ENCODE measurements at regions not wholly inside any gene's neighbourhood (a gene's known extent, or its start where the extent isn't known, plus 50 kb on each side); places are given as distances from the start of the nearest gene placed in this dataset.

GRCh38 chr13:100881291-100881864, 206.8 kb upstream of the TMTC4 start:
- H3K4me1 ChIP-seq (ENCODE audit: insufficient read depth, low read length) = no peaks in the 10 kb centered on the region
- ChIA-PET POLR2A (no interaction called here), CTCF (ENCODE audit: low intra/inter-chr PET ratio, low total read pairs) (no interaction called here)
- no peaks in the 10 kb centered on the region for H4K20me1 ChIP-seq (ENCODE audit: insufficient read depth, low read length)
- DNase-seq (ENCODE audit: low spot score) (no peak), ATAC-seq (no peak), FAIRE-seq (no peak)
- no peak overlapping the region for H3K4me2 ChIP-seq (ENCODE audit: low read depth, low read length)
- H3K9ac ChIP-seq (ENCODE audit: insufficient read depth, low read depth, low read length) = no peak overlapping the region
- no peaks in the 10 kb centered on the region for H3K36me3 ChIP-seq (replicated peaks in 1 of 2; ENCODE audit: control insufficient read depth in 1 of 2, insufficient read depth in 2 of 2, low read length in 2 of 2)
- WGBS (ENCODE audit: low lambda C conversion rate) = 51% methylated on average over 7 of the region's 7 CpGs
- H3K27ac ChIP-seq (ENCODE audit: extremely low read length, insufficient read depth, low read length) = no peak overlapping the region
- intact Hi-C loops (cut with micrococcal nuclease; ENCODE audit: unreplicated experiment) (no loop called here), in situ Hi-C loops (cut with HindIII; ENCODE audit: extremely low pct_ligation_motif_present, low pct_unique_long_range_greater_than_20kb) (no loop called here)
- H3K27me3 ChIP-seq (ENCODE audit: control insufficient read depth in 1 of 2, insufficient read depth in 2 of 2, low read length in 2 of 2) = no peaks in the 10 kb centered on the region; a peak in 1 of 5 replicates
- TF ChIP-seq PRPF4 (IDR thresholded peaks at IDR 0.05; ENCODE audit: low read depth, low read length, poor library complexity, severe bottlenecking) = no peak
- peak; percentile 65 for TF ChIP-seq CEBPB (IDR thresholded peaks at IDR 0.05; ENCODE audit: borderline replicate concordance, low read depth, low read length)
- H3K4me3 ChIP-seq (replicated peaks in 1 of 3; ENCODE audit: insufficient read depth in 1 of 3, low read depth in 2 of 3, low read length in 3 of 3) = no peak overlapping the region
- no peaks in the 10 kb centered on the region for H3K79me2 ChIP-seq (ENCODE audit: insufficient read depth, low read length)
- H2AFZ ChIP-seq (ENCODE audit: low read length) = no peak overlapping the region
- BruUV-seq (replicated peaks) = no TSS peak
- H3K9me3 ChIP-seq (ENCODE audit: low read length) = peaks cover 3% of the 10 kb centered on the region; the same call in 1 of the 2 replicates

- no peak for FAIRE-seq
- peaks cover 6% of the 10 kb centered on the region; the same call in 1 of the 2 replicates for H3K9me3 ChIP-seq (ENCODE audit: low read length)
- H3K9ac ChIP-seq (ENCODE audit: insufficient read depth, low read depth, low read length) = no peak overlapping the region
- TF ChIP-seq ZNF737 (CRISPR knock-in tag; IDR thresholded peaks at IDR 0.05; ENCODE audit: borderline replicate concordance) = no peak
- TF ChIP-seq GABPB1 (CRISPR knock-in tag; IDR thresholded peaks at IDR 0.05) = no peak
- TF ChIP-seq CREB1 (IDR thresholded peaks at IDR 0.05) = no peak
- no peak for TF ChIP-seq CREB1 (CRISPR knock-in tag; IDR thresholded peaks at IDR 0.05)
- TF ChIP-seq RORA (CRISPR knock-in tag; IDR thresholded peaks at IDR 0.05) = no peak
- TF ChIP-seq ZNF382 (CRISPR knock-in tag; IDR thresholded peaks at IDR 0.05; ENCODE audit: borderline replicate concordance) = no peak
- no peak for TF ChIP-seq ZNF343 (CRISPR knock-in tag; IDR thresholded peaks at IDR 0.05)
- TF ChIP-seq CBX2 (IDR thresholded peaks at IDR 0.05; ENCODE audit: low read depth, low read length) = no peak
- no peak for TF ChIP-seq CBX2 (CRISPR knock-in tag; IDR thresholded peaks at IDR 0.05; ENCODE audit: low read depth)
- no peak for TF ChIP-seq ZNF792 (CRISPR knock-in tag; IDR thresholded peaks at IDR 0.05)
- no peak for TF ChIP-seq ERF (CRISPR knock-in tag; IDR thresholded peaks at IDR 0.05)
- TF ChIP-seq CBX1 (IDR thresholded peaks at IDR 0.05; ENCODE audit: low read depth) = no peak
- TF ChIP-seq CBX5 (CRISPR knock-in tag; IDR thresholded peaks at IDR 0.05; ENCODE audit: borderline replicate concordance) = no peak
- no peak for TF ChIP-seq SNAPC5 (CRISPR knock-in tag; IDR thresholded peaks at IDR 0.05; ENCODE audit: borderline replicate concordance)
- H3K27ac ChIP-seq (ENCODE audit: extremely low read length, insufficient read depth, low read length) = no peak overlapping the region
- no TSS peak for BruUV-seq (replicated peaks)
- H3K4me2 ChIP-seq (ENCODE audit: low read depth, low read length) = no peak overlapping the region
- DNase-seq (ENCODE audit: low spot score) = no peak
- CTCF ChIA-PET (ENCODE audit: low intra/inter-chr PET ratio, low total read pairs) = no interaction called here
- no peaks in the 10 kb centered on the region for H3K36me3 ChIP-seq (replicated peaks in 1 of 2; ENCODE audit: control insufficient read depth in 1 of 2, insufficient read depth in 2 of 2, low read length in 2 of 2)
- no peak for ATAC-seq
- no peaks in the 10 kb centered on the region; a peak in 1 of 5 replicates for H3K27me3 ChIP-seq (ENCODE audit: control insufficient read depth in 1 of 2, insufficient read depth in 2 of 2, low read length in 2 of 2)
- 11% methylated on average over 3 of the region's 3 CpGs for WGBS (ENCODE audit: low lambda C conversion rate)
- H3K4me1 ChIP-seq (ENCODE audit: insufficient read depth, low read length) = no peaks in the 10 kb centered on the region
- intact Hi-C loops (cut with micrococcal nuclease; ENCODE audit: unreplicated experiment) = no loop called here
- POLR2A ChIA-PET = no interaction called here
- in situ Hi-C loops (cut with HindIII; ENCODE audit: extremely low pct_ligation_motif_present, low pct_unique_long_range_greater_than_20kb) = no loop called here
- H3K4me3 ChIP-seq (replicated peaks in 1 of 3; ENCODE audit: insufficient read depth in 1 of 3, low read depth in 2 of 3, low read length in 3 of 3) = no peak overlapping the region
- no peaks in the 10 kb centered on the region for H4K20me1 ChIP-seq (ENCODE audit: insufficient read depth, low read length)
- H3K79me2 ChIP-seq (ENCODE audit: insufficient read depth, low read length) = no peaks in the 10 kb centered on the region
- no peak overlapping the region for H2AFZ ChIP-seq (ENCODE audit: low read length)
Observed at GRCh38 chr13:100880166-100880565, 205.6 kb upstream of the TMTC4 start.
